GM12892 (cell line): ENCODE measurements at regions not wholly inside any gene's neighbourhood (a gene's known extent, or its start where the extent isn't known, plus 50 kb on each side); places are given as distances from the start of the nearest gene placed in this dataset.

ENCODE experiments used
- DNase-seq: peaks from one replicate; pipeline ENCODE4 v3.0.0; 2011; ENCODE audit not compliant: insufficient read length
- FAIRE-seq: peaks from 2 replicates; lab custom pipeline; 2011; peaks lifted over from hg19 to GRCh38; lab: Jason Lieb, UNC
- POLR2A ChIP-seq: IDR thresholded peaks from 2 replicates; pipeline ENCODE4 v1.6.1; 2011; ENCODE audit warnings: low read depth, low read length, control low read depth
- POLR2AphosphoS5 ChIP-seq: IDR thresholded peaks from 2 replicates; pipeline ENCODE4 v1.6.1; 2011; ENCODE audit warnings: low read depth, low read length, control low read depth
- TAF1 ChIP-seq: IDR thresholded peaks from 2 replicates; pipeline ENCODE4 v1.6.1; 2011; ENCODE audit warnings: low read depth, mild to moderate bottlenecking, control low read depth, low read length, borderline replicate concordance

- DNase-seq (no peak), FAIRE-seq (no peak)
- TF ChIP-seq POLR2AphosphoS5 (no peak), POLR2A (no peak), TAF1 (no peak)
Measured at GRCh38 chr18:47582093-47582492, 330.6 kb upstream of the SKOR2 start.

GRCh38 chr18:47577520-47577919 lies 326.1 kb upstream of the SKOR2 start:
- DNase-seq (no peak), FAIRE-seq (no peak)
- TF ChIP-seq POLR2A (no peak), TAF1 (no peak), POLR2AphosphoS5 (no peak)

DNA sequence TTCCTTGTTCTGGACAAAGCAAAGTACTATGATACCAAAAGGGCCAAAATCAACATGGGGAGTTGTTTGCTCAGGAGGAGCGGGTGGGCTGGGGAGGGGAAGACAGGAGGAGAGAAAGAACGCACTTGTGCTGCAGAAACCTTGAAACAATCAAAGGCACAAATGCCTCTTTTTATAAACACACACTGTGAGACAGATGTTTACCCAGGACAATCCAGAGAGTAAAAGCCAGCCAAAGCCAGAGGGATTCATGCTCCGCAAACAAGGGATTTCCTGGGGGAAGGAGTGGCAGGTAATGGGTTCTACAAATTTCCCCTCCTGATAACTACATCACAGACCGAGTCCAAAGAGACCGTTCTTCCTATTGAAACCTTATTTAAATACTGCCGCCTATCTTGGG lies 323.5 kb upstream of the SKOR2 start:
- DNase-seq: no peak
- TF ChIP-seq TAF1 (no peak), POLR2AphosphoS5 (no peak), POLR2A (no peak)
- FAIRE-seq: no peak

GRCh38 chr18:47571957-47572356 lies 320.5 kb upstream of the SKOR2 start:
- DNase-seq (no peak), FAIRE-seq (no peak)
- TF ChIP-seq POLR2A: no peak
- no peak for TF ChIP-seq POLR2AphosphoS5
- no peak for TF ChIP-seq TAF1

GRCh38 chr18:47566809-47567208 lies 315.3 kb upstream of the SKOR2 start:
- no peak for FAIRE-seq
- DNase-seq: no peak
- TF ChIP-seq POLR2AphosphoS5 (no peak), TAF1 (no peak), POLR2A (no peak)

DNA sequence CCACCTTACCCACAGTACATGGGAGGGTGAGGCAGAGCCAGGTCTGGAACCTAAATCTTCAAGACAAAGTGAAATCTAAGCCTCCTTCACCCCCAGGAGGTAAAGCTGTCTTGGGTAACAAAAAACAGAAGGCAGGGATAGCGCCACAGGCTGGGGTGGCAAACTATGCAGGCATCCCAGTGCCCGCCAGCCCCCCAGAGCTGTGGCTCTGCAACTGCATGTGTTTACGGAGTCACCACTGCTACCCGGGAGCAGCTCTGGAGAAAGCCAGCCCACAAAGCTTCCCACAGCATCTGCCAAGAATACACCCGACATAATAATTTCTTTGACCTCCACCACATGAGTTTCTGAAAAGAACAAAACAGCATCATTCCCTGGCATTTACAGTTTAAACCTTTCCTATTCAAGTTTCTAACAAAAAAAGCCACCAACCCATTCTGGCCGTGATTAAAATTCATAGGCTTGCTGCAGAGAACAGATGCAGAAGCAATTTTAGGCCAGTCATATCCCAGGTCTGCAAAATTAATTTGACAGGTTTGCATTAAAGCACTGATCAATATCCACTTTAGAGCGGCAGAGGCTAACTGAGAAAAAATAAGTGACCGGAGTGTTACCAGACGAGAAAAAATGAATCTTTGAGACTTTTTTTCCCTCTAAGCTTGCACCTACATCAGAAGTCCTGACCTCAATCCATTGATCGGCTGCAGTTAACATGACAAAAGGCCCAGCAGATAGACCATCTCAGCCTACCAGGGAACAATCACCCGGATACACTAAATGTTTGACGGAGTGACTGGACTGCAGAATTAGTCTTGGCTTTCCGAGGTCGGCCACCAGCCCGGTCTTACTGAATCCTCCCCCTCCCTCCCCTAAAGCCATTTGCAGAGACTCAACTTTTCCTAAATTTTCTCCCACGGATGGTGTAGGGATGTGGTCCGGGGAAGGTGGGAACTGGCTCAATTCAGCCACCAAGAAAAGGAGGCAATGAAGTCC lies 309.6 kb upstream of the SKOR2 start:
- no peak for TF ChIP-seq TAF1
- no peak for TF ChIP-seq POLR2AphosphoS5
- TF ChIP-seq POLR2A: no peak
- DNase-seq: no peak
- no peak for FAIRE-seq

DNA sequence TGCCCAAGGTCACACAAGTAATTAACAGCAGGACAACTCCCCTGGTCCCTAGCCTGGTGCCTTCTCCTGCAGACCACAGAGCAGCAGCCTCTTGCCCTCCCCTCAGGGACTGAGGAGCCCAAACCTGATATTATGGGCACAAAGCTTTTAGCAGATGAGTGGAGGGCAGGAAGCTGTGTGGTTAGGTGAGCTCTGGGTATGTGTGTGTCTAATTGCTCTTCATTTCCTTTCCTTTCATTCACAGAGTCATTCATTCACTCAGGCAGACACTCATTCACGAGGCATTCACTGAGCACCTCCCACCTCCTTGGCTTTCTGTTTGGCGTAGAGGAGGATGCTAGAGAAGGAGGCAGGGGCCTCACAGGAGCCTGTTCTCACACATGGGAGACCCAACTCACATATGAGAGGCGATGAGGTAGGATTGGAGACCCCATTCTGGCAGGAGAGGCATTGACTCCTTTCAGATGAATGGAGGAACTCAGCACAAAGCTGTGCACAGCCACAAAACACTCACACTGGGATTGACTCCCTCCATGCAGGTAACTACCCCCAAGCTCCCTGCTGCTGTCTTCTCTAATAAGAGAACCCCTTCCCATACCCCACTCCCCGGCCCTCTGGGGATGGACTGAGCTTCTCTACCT lies 306.8 kb upstream of the SKOR2 start:
- TF ChIP-seq POLR2AphosphoS5: no peak
- TF ChIP-seq TAF1: no peak
- no peak for TF ChIP-seq POLR2A
- DNase-seq (no peak), FAIRE-seq (no peak)

DNA sequence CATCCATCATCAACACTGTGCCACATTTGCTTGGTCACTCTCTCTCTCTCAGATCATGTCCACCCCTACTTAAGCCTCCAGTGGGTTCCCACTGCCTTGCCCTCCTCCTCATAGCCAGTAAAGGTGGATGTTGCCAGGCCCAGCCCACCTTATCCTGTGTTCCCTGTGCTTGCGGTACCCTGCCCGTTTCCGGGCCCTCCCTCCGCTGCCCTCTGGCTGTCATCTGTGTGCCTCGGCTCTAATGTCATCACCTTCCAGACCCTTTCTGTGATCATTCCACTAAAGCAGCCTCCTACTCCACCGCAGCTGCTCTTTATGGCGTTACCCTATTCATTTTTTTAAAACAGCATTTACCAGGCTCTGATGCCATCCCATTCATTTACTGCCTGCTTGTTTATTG lies 305.7 kb upstream of the SKOR2 start:
- TF ChIP-seq POLR2A: no peak
- TF ChIP-seq TAF1: no peak
- TF ChIP-seq POLR2AphosphoS5: no peak
- FAIRE-seq (no peak), DNase-seq (no peak)

GRCh38 chr18:47552783-47553182 lies 301.3 kb upstream of the SKOR2 start:
- DNase-seq (no peak), FAIRE-seq (no peak)
- TF ChIP-seq TAF1 (no peak), POLR2A (no peak), POLR2AphosphoS5 (no peak)

DNA sequence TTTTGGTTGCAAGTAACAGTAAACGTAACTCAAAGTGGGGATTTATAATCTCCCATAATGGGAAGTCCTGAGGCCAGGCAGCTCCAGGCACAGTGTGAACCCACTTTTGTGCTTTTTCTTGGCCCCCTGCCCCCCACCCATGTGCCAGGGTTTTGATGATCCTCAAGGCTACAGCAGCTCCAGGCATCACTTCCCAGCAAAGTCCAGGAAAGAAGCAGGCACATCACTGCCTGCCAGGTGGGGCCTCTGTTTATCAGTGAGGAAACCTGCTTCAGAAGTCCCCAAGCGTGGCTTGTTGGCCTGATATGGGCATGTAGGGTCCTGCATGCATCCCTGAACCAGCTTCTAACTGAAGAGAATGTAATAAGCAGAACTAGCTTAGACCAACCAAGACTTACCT lies 299.2 kb upstream of the SKOR2 start:
- TF ChIP-seq POLR2AphosphoS5 (no peak), TAF1 (no peak), POLR2A (no peak)
- FAIRE-seq (no peak), DNase-seq (no peak)

- FAIRE-seq (no peak), DNase-seq (no peak)
- TF ChIP-seq POLR2AphosphoS5 (no peak), TAF1 (no peak), POLR2A (no peak)
Measured at GRCh38 chr18:47549021-47549540, 297.6 kb upstream of the SKOR2 start.
